ENCODE measurements at regions not wholly inside any gene's neighbourhood (a gene's known extent, or its start where the extent isn't known, plus 50 kb on each side); places are given as distances from the start of the nearest gene placed in this dataset.
"Not testable (repeated sequence)": the region's sequence is repeated elsewhere in the genome, so short reads cannot be mapped to it uniquely, and the experiment has no call there.

DNA sequence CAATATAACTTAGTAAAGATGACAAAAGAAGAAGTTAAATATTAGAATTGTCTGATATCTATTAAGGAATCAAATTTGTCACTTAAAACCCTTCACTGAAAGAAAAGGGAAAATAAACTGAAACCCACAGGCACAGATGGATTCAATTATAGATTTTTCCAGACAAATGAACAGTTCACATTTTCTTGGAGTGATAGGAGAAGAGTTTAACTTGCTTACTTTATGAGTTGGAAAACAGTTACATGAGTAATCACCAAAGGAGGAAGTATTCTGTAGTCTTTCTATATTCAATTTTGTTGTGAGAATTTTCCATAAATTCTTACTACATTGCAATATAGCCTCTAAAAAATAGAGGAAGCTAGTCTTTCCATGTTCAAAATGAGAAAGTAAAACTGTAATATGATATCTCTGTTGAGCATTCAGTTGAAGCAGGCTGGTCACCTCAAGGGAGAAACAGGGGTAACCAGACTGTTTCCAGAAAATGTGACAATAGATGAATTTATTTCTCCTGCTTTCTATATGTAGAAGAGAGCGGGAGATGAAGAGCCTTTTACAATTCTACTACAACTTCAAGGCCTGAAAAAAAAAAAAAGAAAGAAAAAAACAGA is 330.3 kb upstream of the EPHA5 start:
- TF ChIP-seq ARNTL (CRISPR knock-in tag; IDR thresholded peaks at IDR 0.05; ENCODE audit: borderline replicate concordance, low read depth) (no peak), CSDC2 (CRISPR knock-in tag; IDR thresholded peaks at IDR 0.05) (no peak), ZFP3 (CRISPR knock-in tag; IDR thresholded peaks at IDR 0.05) (no peak), TCF4 (CRISPR knock-in tag; IDR thresholded peaks at IDR 0.05; ENCODE audit: borderline replicate concordance) (no peak), ZNF565 (CRISPR knock-in tag; conservative IDR thresholded peaks at IDR 0.05; ENCODE audit: low read depth) (no peak), BACH2 (CRISPR knock-in tag; IDR thresholded peaks at IDR 0.05; ENCODE audit: borderline replicate concordance) (no peak), ZFP30 (CRISPR knock-in tag; IDR thresholded peaks at IDR 0.05) (no peak), OSR1 (CRISPR knock-in tag; IDR thresholded peaks at IDR 0.05) (no peak), PPARA (CRISPR knock-in tag; IDR thresholded peaks at IDR 0.05; ENCODE audit: borderline replicate concordance) (no peak), TOX (CRISPR knock-in tag; IDR thresholded peaks at IDR 0.05; ENCODE audit: borderline replicate concordance) (no peak), ZC3H10 (CRISPR knock-in tag; IDR thresholded peaks at IDR 0.05) (no peak), TSHZ2 (CRISPR knock-in tag; IDR thresholded peaks at IDR 0.05) (no peak), POU6F1 (CRISPR knock-in tag; IDR thresholded peaks at IDR 0.05; ENCODE audit: borderline replicate concordance, low read depth) (no peak), GLIS3 (CRISPR knock-in tag; IDR thresholded peaks at IDR 0.05) (no peak), RARB (CRISPR knock-in tag; IDR thresholded peaks at IDR 0.05) (no peak), ZNF8 (CRISPR knock-in tag; IDR thresholded peaks at IDR 0.05) (no peak)
- TF ChIP-seq, protein P1, sequence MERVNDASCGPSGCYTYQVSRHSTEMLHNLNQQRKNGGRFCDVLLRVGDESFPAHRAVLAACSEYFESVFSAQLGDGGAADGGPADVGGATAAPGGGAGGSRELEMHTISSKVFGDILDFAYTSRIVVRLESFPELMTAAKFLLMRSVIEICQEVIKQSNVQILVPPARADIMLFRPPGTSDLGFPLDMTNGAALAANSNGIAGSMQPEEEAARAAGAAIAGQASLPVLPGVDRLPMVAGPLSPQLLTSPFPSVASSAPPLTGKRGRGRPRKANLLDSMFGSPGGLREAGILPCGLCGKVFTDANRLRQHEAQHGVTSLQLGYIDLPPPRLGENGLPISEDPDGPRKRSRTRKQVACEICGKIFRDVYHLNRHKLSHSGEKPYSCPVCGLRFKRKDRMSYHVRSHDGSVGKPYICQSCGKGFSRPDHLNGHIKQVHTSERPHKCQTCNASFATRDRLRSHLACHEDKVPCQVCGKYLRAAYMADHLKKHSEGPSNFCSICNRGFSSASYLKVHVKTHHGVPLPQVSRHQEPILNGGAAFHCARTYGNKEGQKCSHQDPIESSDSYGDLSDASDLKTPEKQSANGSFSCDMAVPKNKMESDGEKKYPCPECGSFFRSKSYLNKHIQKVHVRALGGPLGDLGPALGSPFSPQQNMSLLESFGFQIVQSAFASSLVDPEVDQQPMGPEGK (CRISPR knock-in tag; IDR thresholded peaks at IDR 0.05; ENCODE audit: borderline replicate concordance), result no peak
- TF ChIP-seq, protein P2, sequence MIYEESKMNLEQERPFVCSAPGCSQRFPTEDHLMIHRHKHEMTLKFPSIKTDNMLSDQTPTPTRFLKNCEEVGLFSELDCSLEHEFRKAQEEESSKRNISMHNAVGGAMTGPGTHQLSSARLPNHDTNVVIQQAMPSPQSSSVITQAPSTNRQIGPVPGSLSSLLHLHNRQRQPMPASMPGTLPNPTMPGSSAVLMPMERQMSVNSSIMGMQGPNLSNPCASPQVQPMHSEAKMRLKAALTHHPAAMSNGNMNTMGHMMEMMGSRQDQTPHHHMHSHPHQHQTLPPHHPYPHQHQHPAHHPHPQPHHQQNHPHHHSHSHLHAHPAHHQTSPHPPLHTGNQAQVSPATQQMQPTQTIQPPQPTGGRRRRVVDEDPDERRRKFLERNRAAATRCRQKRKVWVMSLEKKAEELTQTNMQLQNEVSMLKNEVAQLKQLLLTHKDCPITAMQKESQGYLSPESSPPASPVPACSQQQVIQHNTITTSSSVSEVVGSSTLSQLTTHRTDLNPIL (CRISPR knock-in tag; IDR thresholded peaks at IDR 0.05; ENCODE audit: low read depth), result no peak
- TF ChIP-seq, protein P3, sequence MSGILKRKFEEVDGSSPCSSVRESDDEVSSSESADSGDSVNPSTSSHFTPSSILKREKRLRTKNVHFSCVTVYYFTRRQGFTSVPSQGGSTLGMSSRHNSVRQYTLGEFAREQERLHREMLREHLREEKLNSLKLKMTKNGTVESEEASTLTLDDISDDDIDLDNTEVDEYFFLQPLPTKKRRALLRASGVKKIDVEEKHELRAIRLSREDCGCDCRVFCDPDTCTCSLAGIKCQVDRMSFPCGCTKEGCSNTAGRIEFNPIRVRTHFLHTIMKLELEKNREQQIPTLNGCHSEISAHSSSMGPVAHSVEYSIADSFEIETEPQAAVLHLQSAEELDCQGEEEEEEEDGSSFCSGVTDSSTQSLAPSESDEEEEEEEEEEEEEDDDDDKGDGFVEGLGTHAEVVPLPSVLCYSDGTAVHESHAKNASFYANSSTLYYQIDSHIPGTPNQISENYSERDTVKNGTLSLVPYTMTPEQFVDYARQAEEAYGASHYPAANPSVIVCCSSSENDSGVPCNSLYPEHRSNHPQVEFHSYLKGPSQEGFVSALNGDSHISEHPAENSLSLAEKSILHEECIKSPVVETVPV (CRISPR knock-in tag; IDR thresholded peaks at IDR 0.05), result no peak
- peak; percentile 45 for ATAC-seq

DNA sequence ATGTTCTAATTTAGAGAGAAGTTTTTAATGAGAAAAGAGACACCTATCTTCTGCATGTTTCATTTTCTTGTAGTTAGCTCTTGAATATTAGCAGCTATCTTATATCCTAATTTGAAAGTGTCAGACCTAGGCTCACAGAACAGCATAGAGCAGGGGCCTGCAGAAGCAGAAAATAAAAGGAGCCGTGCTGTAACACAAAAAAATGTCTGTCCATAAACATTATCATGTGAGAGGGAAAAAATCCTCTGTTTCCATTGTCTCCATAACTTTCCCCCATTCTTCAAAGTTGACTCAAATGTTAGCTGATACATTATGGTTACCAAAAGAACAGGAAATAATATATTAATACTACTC is 329.2 kb upstream of the EPHA5 start:
- ATAC-seq, result no peak
- TF ChIP-seq, protein P3 (CRISPR knock-in tag; IDR thresholded peaks at IDR 0.05), result no peak
- no peak for TF ChIP-seq ZNF8 (CRISPR knock-in tag; IDR thresholded peaks at IDR 0.05)

DNA sequence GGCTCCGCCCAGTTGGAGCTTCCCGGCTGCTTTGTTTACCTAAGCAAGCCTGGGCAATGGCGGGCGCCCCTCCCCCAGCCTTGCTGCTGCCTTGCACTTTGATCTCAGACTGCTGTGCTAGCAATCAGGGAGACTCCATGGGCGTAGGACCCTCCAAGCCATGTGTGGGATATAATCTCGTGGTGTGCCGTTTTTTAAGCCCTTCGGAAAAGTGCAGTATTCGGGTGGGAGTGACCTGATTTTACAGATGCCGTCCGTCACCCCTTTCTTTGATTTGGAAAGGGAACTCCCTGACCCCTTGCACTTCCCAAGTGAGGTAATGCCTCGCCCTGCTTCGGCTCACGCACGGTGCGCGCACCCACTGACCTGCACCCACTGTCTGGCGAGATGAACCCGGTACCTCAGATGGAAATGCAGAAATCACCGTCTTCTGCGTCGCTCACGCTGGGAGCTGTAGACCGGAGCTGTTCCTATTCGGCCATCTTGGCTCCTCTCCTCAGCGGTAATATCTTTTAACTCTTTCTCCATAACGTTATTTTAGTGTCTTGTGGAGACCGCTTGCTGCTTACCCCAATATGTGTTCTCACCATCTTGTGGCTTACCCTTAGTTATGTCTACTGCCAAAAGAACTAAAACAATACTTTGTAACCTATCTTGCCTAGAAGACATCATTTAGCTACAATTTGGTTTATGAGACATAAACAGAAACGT is 328.7 kb upstream of the EPHA5 start:
- ATAC-seq, result not testable (repeated sequence)
